PC-3 (cell line): ENCODE measurements at regions not wholly inside any gene's neighbourhood (a gene's known extent, or its start where the extent isn't known, plus 50 kb on each side); places are given as distances from the start of the nearest gene placed in this dataset.

Experiments
- ATAC-seq: fragments of 200-7000 bp; cut with Tn5 transposase; 2 replicates; pipeline ENCODE4 v1.9.1; 2020; ENCODE audit warnings: mild to moderate bottlenecking, moderate library complexity
- BruUV-seq: library from RNA; stranded (reverse); fragments of 400-500 nt; replicated peaks from 2 replicates; lab custom pipeline; 2021; lab: Mats Ljungman, UMichigan
- CTCF ChIA-PET: fragments of 300-600 bp; sonication (Branson Sonifier 250); formaldehyde crosslinking; loops from one replicate; lab custom pipeline; 2022; ENCODE audit warnings: antibody characterized with exemption; lab: Charles Lee
- POLR2A ChIA-PET: fragments of 300-600 bp; sonication (Branson Sonifier 250); formaldehyde crosslinking; loops from one replicate; lab custom pipeline; 2022; ENCODE audit warnings: antibody characterized with exemption; ENCODE audit not compliant: unreplicated experiment; lab: Charles Lee
- DNase-seq: peaks from one replicate; pipeline ENCODE4 v3.0.0-alpha.2; 2015
- H2AFZ ChIP-seq: fragments of 300-600 bp; sonication (generic); 2 replicates; pipeline ENCODE4 v1.6.0; 2016; ENCODE audit warnings: antibody characterized with exemption, low read length
- H3F3A ChIP-seq: fragments of 300-600 bp; sonication (generic); one replicate; pipeline ENCODE4 v1.6.0; 2017; ENCODE audit warnings: antibody characterized with exemption, low read length, control low read depth, mild to moderate bottlenecking; ENCODE audit not compliant: unreplicated experiment
- H3K27ac ChIP-seq: fragments of 300-600 bp; sonication (generic); 2 replicates; pipeline ENCODE4 v1.5.1; 2016; ENCODE audit warnings: mild to moderate bottlenecking, low read length
- H3K27me3 ChIP-seq: fragments of 300-600 bp; sonication (generic); 2 replicates; pipeline ENCODE4 v1.6.1; 2016; ENCODE audit warnings: low read length, mixed read lengths
- H3K36me3 ChIP-seq: fragments of 300-600 bp; sonication (generic); 2 replicates; pipeline ENCODE4 v1.6.1; 2016; ENCODE audit warnings: low read depth, mixed run types, low read length, mixed read lengths
- H3K4me1 ChIP-seq: fragments of 300-600 bp; sonication (generic); 2 replicates; pipeline ENCODE4 v1.5.1; 2016; ENCODE audit warnings: low read length; ENCODE audit not compliant: insufficient read depth
- H3K4me2 ChIP-seq: fragments of 300-600 bp; sonication (generic); 2 replicates; pipeline ENCODE4 v1.6.0; 2016; ENCODE audit warnings: low read length
- H3K4me3 ChIP-seq: fragments of 300-600 bp; sonication (generic); 2 replicates; pipeline ENCODE4 v1.5.1; 2016; ENCODE audit warnings: mild to moderate bottlenecking, low read length, mixed read lengths
- H3K79me2 ChIP-seq: fragments of 300-600 bp; sonication (generic); 2 replicates; pipeline ENCODE4 v1.6.1; 2017; ENCODE audit warnings: low read length, mixed read lengths
- H3K9ac ChIP-seq: fragments of 300-600 bp; sonication (generic); 2 replicates; pipeline ENCODE4 v1.6.0; 2016; ENCODE audit warnings: mild to moderate bottlenecking, low read length
- H3K9me2 ChIP-seq: fragments of 300-600 bp; sonication (generic); replicated peaks from 2 replicates; pipeline ENCODE4 v1.6.1; 2016; ENCODE audit warnings: mixed run types, low read length, mixed read lengths
- H3K9me3 ChIP-seq: fragments of 300-600 bp; sonication (generic); 2 replicates; pipeline ENCODE4 v1.6.1; 2016; ENCODE audit warnings: low read length, mixed read lengths
- H4K20me1 ChIP-seq: fragments of 300-600 bp; sonication (generic); 2 replicates; pipeline ENCODE4 v1.6.1; 2016; ENCODE audit warnings: low read length, mixed read lengths
- CTCF ChIP-seq: fragments of 300-600 bp; sonication (generic); conservative IDR thresholded peaks from 2 replicates; pipeline ENCODE4 v1.5.1; 2017; ENCODE audit warnings: antibody characterized with exemption, low read depth, mild to moderate bottlenecking, low read length
- EZH2 ChIP-seq: fragments of 300-600 bp; sonication (generic); IDR thresholded peaks from one replicate; pipeline ENCODE4 v1.6.1; 2017; ENCODE audit warnings: antibody characterized with exemption, mild to moderate bottlenecking, low read length; ENCODE audit not compliant: unreplicated experiment
- EZH2phosphoT487 ChIP-seq: fragments of 300-600 bp; sonication (generic); IDR thresholded peaks from 2 replicates; pipeline ENCODE4 v1.6.1; 2018; ENCODE audit warnings: mild to moderate bottlenecking, antibody characterized with exemption, low read length, borderline replicate concordance
- intact Hi-C: fragments of 100-400 bp; cut with micrococcal nuclease; formaldehyde crosslinking; loops from 2 replicates; pipeline ENCODE4 v1.9.0; 2023

DNA sequence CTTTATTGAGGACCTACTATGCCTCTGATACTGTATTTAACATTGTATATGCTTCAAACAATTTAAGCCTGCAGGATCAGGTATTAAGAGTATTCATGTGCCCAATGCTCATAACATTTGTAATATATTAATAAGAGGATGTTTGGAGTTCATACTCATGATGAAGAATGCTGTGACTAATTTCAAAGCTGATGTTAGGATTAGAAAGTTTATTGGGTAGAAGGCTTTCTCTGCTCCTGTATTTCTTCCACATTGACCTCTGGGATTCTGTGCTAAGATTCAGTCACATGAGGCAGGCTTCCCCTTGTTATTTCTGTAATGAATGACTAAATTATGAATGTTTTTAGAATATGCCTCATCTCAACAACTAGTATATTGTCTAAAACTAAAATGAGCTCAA lies 456.4 kb downstream of the NFIB start:
- ChIA-PET POLR2A (interaction anchor here (0.5 kb wide), 1 partner anchor 348 kb away, joined by 5 read pairs; no protein-coding TSS in a partner anchor), CTCF (interaction anchor here (0.7 kb wide), 1 partner anchor 577 kb away, joined by 3 read pairs; no protein-coding TSS in a partner anchor)
- Histone ChIP-seq H3K4me1 (peaks cover 27% of the 10 kb centered on the region), H3F3A (no peaks in the 10 kb centered on the region), H3K4me2 (peak overlapping the region; percentile 27; the same call in 1 of the 2 replicates), H3K27me3 (no peaks in the 10 kb centered on the region), H3K36me3 (no peaks in the 10 kb centered on the region), H3K9ac (no peak overlapping the region), H3K4me3 (no peak overlapping the region), H4K20me1 (no peaks in the 10 kb centered on the region), H3K27ac (peak overlapping the region; percentile 70), H3K79me2 (no peaks in the 10 kb centered on the region), H2AFZ (no peak overlapping the region), H3K9me2 (no peaks in the 10 kb centered on the region), H3K9me3 (no peaks in the 10 kb centered on the region)
- DNase-seq = peak; percentile 72
- TF ChIP-seq EZH2 (no peak), EZH2phosphoT487 (no peak), CTCF (no peak)
- ATAC-seq = peak; percentile 93
- intact Hi-C loops = no loop called here
- BruUV-seq = no TSS peak

GRCh38 chr9:13847270-13847669 lies 466.7 kb downstream of the NFIB start:
- ChIA-PET POLR2A (interaction anchor here (0.6 kb wide), 1 partner anchor 577 kb away, joined by 3 read pairs; no protein-coding TSS in a partner anchor), CTCF (no interaction called here)
- TF ChIP-seq EZH2 (no peak), EZH2phosphoT487 (no peak), CTCF (no peak)
- H3K9me2 ChIP-seq = no peaks in the 10 kb centered on the region
- intact Hi-C loops = no loop called here
- no TSS peak for BruUV-seq
- H3K79me2 ChIP-seq = no peaks in the 10 kb centered on the region
- H4K20me1 ChIP-seq = no peaks in the 10 kb centered on the region
- peaks cover under 1% of the 10 kb centered on the region; the same call in 1 of the 2 replicates for H3K4me1 ChIP-seq
- no peak overlapping the region for H3K27ac ChIP-seq
- no peak overlapping the region for H2AFZ ChIP-seq
- H3K9me3 ChIP-seq = no peaks in the 10 kb centered on the region; the same call in 1 of the 2 replicates
- no peak for DNase-seq
- no peak overlapping the region for H3K4me2 ChIP-seq
- no peak for ATAC-seq
- H3K9ac ChIP-seq = no peak overlapping the region
- no peaks in the 10 kb centered on the region for H3K36me3 ChIP-seq
- H3K27me3 ChIP-seq = no peaks in the 10 kb centered on the region
- H3F3A ChIP-seq = no peaks in the 10 kb centered on the region
- H3K4me3 ChIP-seq = no peak overlapping the region

DNA sequence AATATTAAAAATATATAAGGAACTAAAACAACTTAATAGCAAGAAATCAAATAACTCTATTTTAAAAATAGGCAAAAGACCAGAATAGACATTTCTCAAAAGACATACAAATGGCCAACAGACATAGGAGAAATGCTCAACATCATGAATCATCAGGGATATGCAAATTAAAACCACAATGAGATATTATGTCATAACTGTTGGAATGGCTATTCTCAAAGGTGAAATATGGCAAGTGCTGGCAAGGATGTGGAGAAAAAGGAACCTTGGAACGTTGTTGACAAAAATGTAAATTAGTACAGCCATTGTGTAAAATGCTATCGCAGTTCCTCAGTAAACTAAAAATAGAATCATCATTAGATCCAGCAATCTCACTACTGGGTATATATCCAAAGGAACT lies 468.5 kb downstream of the NFIB start:
- Histone ChIP-seq H3K9me2 (no peaks in the 10 kb centered on the region), H3K79me2 (no peaks in the 10 kb centered on the region), H3K36me3 (no peaks in the 10 kb centered on the region), H3K4me2 (no peak overlapping the region), H3K9me3 (no peaks in the 10 kb centered on the region; the same call in 1 of the 2 replicates), H3K4me1 (peaks cover 8% of the 10 kb centered on the region), H3K27me3 (no peaks in the 10 kb centered on the region), H3K4me3 (no peak overlapping the region), H2AFZ (no peak overlapping the region), H3K27ac (no peak overlapping the region), H3F3A (no peaks in the 10 kb centered on the region), H4K20me1 (no peaks in the 10 kb centered on the region), H3K9ac (no peak overlapping the region)
- intact Hi-C loops = no loop called here
- TF ChIP-seq EZH2phosphoT487 (no peak), EZH2 (no peak), CTCF (no peak)
- ATAC-seq = no peak
- ChIA-PET CTCF (no interaction called here), POLR2A (no interaction called here)
- DNase-seq = no peak
- no TSS peak for BruUV-seq
